ENCODE measurements at regions not wholly inside any gene's neighbourhood (a gene's known extent, or its start where the extent isn't known, plus 50 kb on each side); places are given as distances from the start of the nearest gene placed in this dataset.

DNA sequence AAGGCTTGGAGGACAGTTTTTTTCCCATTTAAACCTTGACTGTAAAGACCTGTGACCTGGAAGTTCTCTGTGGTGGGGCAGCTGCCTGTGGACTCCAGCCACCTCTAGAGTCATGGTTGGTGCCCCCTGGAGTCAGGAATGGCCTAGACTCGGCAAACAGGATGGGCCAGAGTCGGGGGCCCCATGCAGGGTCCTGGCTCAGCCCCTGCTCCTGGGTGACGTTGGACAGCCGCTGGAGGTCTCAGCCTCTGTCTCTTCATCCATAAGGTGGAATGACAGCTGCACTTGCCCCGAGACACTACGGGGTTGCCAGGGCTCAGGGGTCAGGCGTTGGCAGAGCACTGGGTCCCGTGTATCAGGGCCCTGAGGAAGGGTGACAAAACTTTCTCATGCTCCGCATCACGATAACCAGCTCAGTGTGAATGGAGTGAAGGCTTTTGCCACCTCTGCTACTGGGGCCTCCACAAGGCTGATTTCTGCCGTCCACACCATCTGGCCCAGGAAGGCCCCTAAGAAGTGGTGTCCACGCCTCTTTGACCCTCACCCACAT lies 58.5 kb upstream of the TTC34 start:
- TF ChIP-seq, protein P1, sequence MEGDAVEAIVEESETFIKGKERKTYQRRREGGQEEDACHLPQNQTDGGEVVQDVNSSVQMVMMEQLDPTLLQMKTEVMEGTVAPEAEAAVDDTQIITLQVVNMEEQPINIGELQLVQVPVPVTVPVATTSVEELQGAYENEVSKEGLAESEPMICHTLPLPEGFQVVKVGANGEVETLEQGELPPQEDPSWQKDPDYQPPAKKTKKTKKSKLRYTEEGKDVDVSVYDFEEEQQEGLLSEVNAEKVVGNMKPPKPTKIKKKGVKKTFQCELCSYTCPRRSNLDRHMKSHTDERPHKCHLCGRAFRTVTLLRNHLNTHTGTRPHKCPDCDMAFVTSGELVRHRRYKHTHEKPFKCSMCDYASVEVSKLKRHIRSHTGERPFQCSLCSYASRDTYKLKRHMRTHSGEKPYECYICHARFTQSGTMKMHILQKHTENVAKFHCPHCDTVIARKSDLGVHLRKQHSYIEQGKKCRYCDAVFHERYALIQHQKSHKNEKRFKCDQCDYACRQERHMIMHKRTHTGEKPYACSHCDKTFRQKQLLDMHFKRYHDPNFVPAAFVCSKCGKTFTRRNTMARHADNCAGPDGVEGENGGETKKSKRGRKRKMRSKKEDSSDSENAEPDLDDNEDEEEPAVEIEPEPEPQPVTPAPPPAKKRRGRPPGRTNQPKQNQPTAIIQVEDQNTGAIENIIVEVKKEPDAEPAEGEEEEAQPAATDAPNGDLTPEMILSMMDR (IDR thresholded peaks at IDR 0.05; ENCODE audit: insufficient read depth, low read depth, low read length): no peak
- TF ChIP-seq EZH2 (IDR thresholded peaks at IDR 0.05; ENCODE audit: insufficient read depth, low read length): no peak
